IMR-90 (cell line): ENCODE measurements at regions not wholly inside any gene's neighbourhood (a gene's known extent, or its start where the extent isn't known, plus 50 kb on each side); places are given as distances from the start of the nearest gene placed in this dataset.

Experiments used
- ATAC-seq: fragments of 200-7000 bp; cut with Tn5 transposase; 2 replicates; pipeline ENCODE4 v1.9.1; 2020; ENCODE audit warnings: low read depth, mild to moderate bottlenecking, moderate library complexity
- BruUV-seq: library from RNA; stranded (reverse); fragments of 400-500 nt; replicated peaks from 2 replicates; lab custom pipeline; 2021; lab: Mats Ljungman, UMichigan
- CTCF ChIA-PET: fragments of 300-600 bp; formaldehyde crosslinking; extraction: SDS; loops from one replicate; lab custom pipeline; 2021; ENCODE audit warnings: antibody characterized with exemption; lab: Yijun Ruan, JAX
- POLR2A ChIA-PET: fragments of 300-600 bp; sonication (Branson Sonifier 250); formaldehyde crosslinking; loops from one replicate; lab custom pipeline; 2022; ENCODE audit warnings: antibody characterized with exemption; ENCODE audit not compliant: unreplicated experiment; lab: Charles Lee
- DNase-seq: peaks from one replicate; pipeline ENCODE4 v3.0.0; 2013
- H2AFZ ChIP-seq: replicated peaks from 2 replicates; pipeline ENCODE3; 2013; ENCODE audit warnings: low read length, mild to moderate bottlenecking; ENCODE audit not compliant: poor library complexity
- H2AK5ac ChIP-seq: 2 replicates; pipeline ENCODE4 v1.6.1; 2013; ENCODE audit warnings: low read depth, low read length, inconsistent platforms
- H2AK9ac ChIP-seq: replicated peaks from 2 replicates; pipeline ENCODE3; 2013; ENCODE audit warnings: mild to moderate bottlenecking, low read depth, low read length, moderate library complexity; ENCODE audit not compliant: poor library complexity
- H2BK120ac ChIP-seq: 2 replicates; pipeline ENCODE4 v1.6.1; 2013; ENCODE audit warnings: low read depth, low read length, inconsistent platforms
- H2BK15ac ChIP-seq: 3 replicates; pipeline ENCODE4 v1.6.1; 2013; ENCODE audit warnings: low read depth, low read length, inconsistent platforms
- H2BK20ac ChIP-seq: 2 replicates; pipeline ENCODE4 v1.6.1; 2013; ENCODE audit warnings: low read depth, mild to moderate bottlenecking, inconsistent platforms, low read length, moderate library complexity
- H2BK5ac ChIP-seq: 2 replicates; pipeline ENCODE4 v1.6.1; 2013; ENCODE audit warnings: mild to moderate bottlenecking, low read depth, low read length, inconsistent platforms; ENCODE audit not compliant: poor library complexity, severe bottlenecking
- H3K14ac ChIP-seq: replicated peaks from 2 replicates; pipeline ENCODE4 v1.6.1; 2013; ENCODE audit warnings: low read depth, low read length, inconsistent platforms
- H3K18ac ChIP-seq: 2 replicates; pipeline ENCODE4 v1.6.1; 2013; ENCODE audit warnings: low read depth, low read length, control low read depth
- H3K23ac ChIP-seq: 2 replicates; pipeline ENCODE4 v1.6.1; 2013; ENCODE audit warnings: low read depth, low read length, inconsistent platforms
- H3K27ac ChIP-seq: 2 replicates; pipeline ENCODE4 v1.5.1; 2013; ENCODE audit warnings: mild to moderate bottlenecking, control low read depth, low read length; ENCODE audit not compliant: insufficient read depth
- H3K27me3 ChIP-seq: 2 replicates; pipeline ENCODE4 v1.6.1; 2013; ENCODE audit warnings: low read length; ENCODE audit not compliant: control insufficient read depth, insufficient read depth
- H3K36me3 ChIP-seq: 2 replicates; pipeline ENCODE4 v1.6.1; 2013; ENCODE audit warnings: low read length, mixed read lengths; ENCODE audit not compliant: control insufficient read depth, insufficient read depth
- H3K4ac ChIP-seq: 2 replicates; pipeline ENCODE4 v1.6.1; 2013; ENCODE audit warnings: low read depth, low read length, inconsistent platforms
- H3K4me1 ChIP-seq: 2 replicates; pipeline ENCODE4 v1.6.1; 2013; ENCODE audit warnings: low read length, mixed read lengths; ENCODE audit not compliant: control insufficient read depth, insufficient read depth
- H3K4me2 ChIP-seq: 2 replicates; pipeline ENCODE4 v1.6.1; 2013; ENCODE audit warnings: low read depth, mild to moderate bottlenecking, control low read depth, low read length, moderate library complexity
- H3K4me3 ChIP-seq: 2 replicates; pipeline ENCODE4 v1.5.1; 2013; ENCODE audit warnings: low read depth, mild to moderate bottlenecking, control low read depth, low read length, moderate library complexity; ENCODE audit not compliant: insufficient read depth
- H3K56ac ChIP-seq: 2 replicates; pipeline ENCODE4 v1.6.1; 2013; ENCODE audit warnings: low read length, inconsistent platforms; ENCODE audit not compliant: insufficient read depth; ENCODE audit errors: extremely low read depth
- H3K79me1 ChIP-seq, 2 experiments: 2 replicates each; pipeline ENCODE4 v1.6.1; 2013; ENCODE audit warnings: low read length in 2 of 2, inconsistent platforms in 1 of 2, low read depth in 1 of 2
- H3K9ac ChIP-seq: 2 replicates; pipeline ENCODE4 v1.6.1; 2013; ENCODE audit warnings: low read depth, low read length, control low read depth
- H3K9me1 ChIP-seq: 2 replicates; pipeline ENCODE4 v1.6.1; 2013; ENCODE audit warnings: low read length, inconsistent platforms; ENCODE audit not compliant: insufficient read depth
- H3K9me3 ChIP-seq: 2 replicates; pipeline ENCODE4 v1.6.1; 2013; ENCODE audit warnings: low read length; ENCODE audit not compliant: control insufficient read depth, insufficient read depth
- H4K20me1 ChIP-seq: 2 replicates; pipeline ENCODE4 v1.6.1; 2013; ENCODE audit warnings: low read length, inconsistent platforms; ENCODE audit not compliant: insufficient read depth
- H4K5ac ChIP-seq: 2 replicates; pipeline ENCODE4 v1.6.1; 2013; ENCODE audit warnings: mild to moderate bottlenecking, low read depth, low read length, control low read depth
- H4K8ac ChIP-seq, 2 experiments: 2 replicates each; pipeline ENCODE4 v1.6.1; 2013; ENCODE audit warnings: low read depth in 2 of 2, low read length in 2 of 2, control low read depth in 1 of 2, inconsistent platforms in 1 of 2
- H4K91ac ChIP-seq: 2 replicates; pipeline ENCODE4 v1.6.1; 2013; ENCODE audit warnings: low read depth, low read length, inconsistent platforms; ENCODE audit not compliant: insufficient read depth
- CHD1 ChIP-seq: IDR thresholded peaks from 2 replicates; pipeline ENCODE4 v1.6.1; 2012; ENCODE audit warnings: low read depth, low read length, improper control_type of control experiment
- MAZ ChIP-seq: IDR thresholded peaks from 2 replicates; pipeline ENCODE4 v1.6.1; 2012; ENCODE audit warnings: low read depth, mild to moderate bottlenecking, low read length, improper control_type of control experiment, moderate library complexity, borderline replicate concordance
- NFE2L2 ChIP-seq: fragments of 150-350 bp; IDR thresholded peaks from 2 replicates; pipeline ENCODE4 v1.6.1; 2016; ENCODE audit warnings: low read depth, mild to moderate bottlenecking, low read length
- POLR2A ChIP-seq: IDR thresholded peaks from 2 replicates; pipeline ENCODE4 v1.6.1; 2012; ENCODE audit warnings: mild to moderate bottlenecking, low read depth, low read length
- RFX5 ChIP-seq: IDR thresholded peaks from 2 replicates; pipeline ENCODE4 v1.8.0; 2012; ENCODE audit warnings: low read depth, mild to moderate bottlenecking, low read length, moderate library complexity
- USF2 ChIP-seq: fragments of 150-350 bp; IDR thresholded peaks from 2 replicates; pipeline ENCODE4 v1.6.1; 2017; ENCODE audit warnings: mild to moderate bottlenecking, antibody characterized with exemption, low read length, low read depth
- WGBS, 2 experiments: methylation state at CpG; one replicate each; pipeline versions ENCODE4 v1.1.5 to v1.1.7; 2013; ENCODE audit warnings: missing lambda C conversion rate in 2 of 2; ENCODE audit not compliant: insufficient read length in 1 of 2; ENCODE audit errors: extremely low coverage in 2 of 2; 5-methylcytosine and 5-hydroxymethylcytosine counted together
- dilution Hi-C: fragments of 300-500 bp; cut with HindIII; formaldehyde crosslinking; loops from one replicate; pipeline ENCODE4 v1.14.3; 2018; ENCODE audit warnings: low sequenced_read_pairs; ENCODE audit not compliant: unreplicated experiment
- in situ Hi-C: fragments of 300-500 bp; cut with MboI; formaldehyde crosslinking; loops from 3 replicates; pipeline ENCODE4 v1.14.3; 2019; ENCODE audit warnings: low sequenced_read_pairs, inconsistent platforms, mixed read lengths
- intact Hi-C: fragments of 100-400 bp; cut with micrococcal nuclease; formaldehyde crosslinking; loops from 2 replicates; pipeline ENCODE4 v1.10.0; 2022

GRCh38 chr2:128867311-128867710 lies 548.6 kb upstream of the HS6ST1 start:
- Histone ChIP-seq H4K91ac (no peak overlapping the region), H2BK120ac (no peak overlapping the region), H3K9me3 (peaks cover 2% of the 10 kb centered on the region; the same call in 1 of the 2 replicates), H4K8ac (no peak overlapping the region), H2AK5ac (no peak overlapping the region), H3K4ac (no peak overlapping the region), H3K36me3 (no peaks in the 10 kb centered on the region), H3K23ac (no peak overlapping the region), H3K27ac (no peak overlapping the region), H3K4me1 (no peaks in the 10 kb centered on the region), H4K20me1 (no peaks in the 10 kb centered on the region), H3K4me2 (no peak overlapping the region), H3K18ac (no peak overlapping the region), H3K14ac (no peak overlapping the region), H3K4me3 (no peak overlapping the region), H2BK15ac (no peak overlapping the region), H2BK20ac (no peak overlapping the region), H2AFZ (no peak overlapping the region), H2AK9ac (no peak overlapping the region), H4K5ac (no peak overlapping the region), H3K79me1 (no peaks in the 10 kb centered on the region), H3K27me3 (no peaks in the 10 kb centered on the region), H3K9me1 (no peaks in the 10 kb centered on the region), H3K56ac (no peak overlapping the region), H3K9ac (no peak overlapping the region), H2BK5ac (no peak overlapping the region)
- WGBS, 2 experiments = 20% methylated on average over 4 of the region's 9 CpGs; no CpG with 5 or more reads in 1 of the 2 experiments
- BruUV-seq = no TSS peak
- DNase-seq (no peak), ATAC-seq (no peak)
- dilution Hi-C loops = no loop called here
- ChIA-PET POLR2A (no interaction called here), CTCF (no interaction called here)
- intact Hi-C loops = no loop called here
- in situ Hi-C loops = no loop called here
- TF ChIP-seq MAZ (no peak), USF2 (no peak), CHD1 (no peak), RFX5 (no peak), POLR2A (no peak), NFE2L2 (no peak)
